HG02981 (cell line): ENCODE measurements at regions not wholly inside any gene's neighbourhood (a gene's known extent, or its start where the extent isn't known, plus 50 kb on each side); places are given as distances from the start of the nearest gene placed in this dataset.
"Not testable (repeated sequence)": the region's sequence is repeated elsewhere in the genome, so short reads cannot be mapped to it uniquely, and the experiment has no call there.

Experiments used
- ATAC-seq: cut with Tn5 transposase; IDR thresholded peaks from one replicate; pipeline ENCODE4 v1.9.1; 2021; ENCODE audit warnings: mild to moderate bottlenecking, moderate library complexity; ENCODE audit not compliant: unreplicated experiment

DNA sequence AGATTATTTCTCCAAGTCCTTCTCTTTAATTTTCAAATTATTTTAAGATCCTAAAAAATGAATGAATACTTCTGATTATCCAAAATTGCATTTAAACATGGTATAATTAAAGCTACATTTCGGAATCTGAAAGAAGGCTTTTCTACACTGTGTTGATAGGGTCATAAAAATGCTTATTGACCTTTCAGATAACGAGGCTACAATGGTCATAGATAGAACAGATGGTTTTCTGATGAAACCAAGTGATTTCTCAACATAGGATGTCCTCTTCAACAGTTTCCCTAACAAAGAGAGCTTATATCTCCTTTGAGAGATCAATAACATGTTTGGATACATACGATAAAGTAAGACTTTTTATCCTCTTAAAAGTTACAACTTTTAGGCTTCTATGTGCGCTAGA, 201.1 kb downstream of the PTH2R start:
- no peak for ATAC-seq

- ATAC-seq, result no peak
Observed at GRCh38 chr2:208608122-208608835, 201.7 kb downstream of the PTH2R start.

DNA sequence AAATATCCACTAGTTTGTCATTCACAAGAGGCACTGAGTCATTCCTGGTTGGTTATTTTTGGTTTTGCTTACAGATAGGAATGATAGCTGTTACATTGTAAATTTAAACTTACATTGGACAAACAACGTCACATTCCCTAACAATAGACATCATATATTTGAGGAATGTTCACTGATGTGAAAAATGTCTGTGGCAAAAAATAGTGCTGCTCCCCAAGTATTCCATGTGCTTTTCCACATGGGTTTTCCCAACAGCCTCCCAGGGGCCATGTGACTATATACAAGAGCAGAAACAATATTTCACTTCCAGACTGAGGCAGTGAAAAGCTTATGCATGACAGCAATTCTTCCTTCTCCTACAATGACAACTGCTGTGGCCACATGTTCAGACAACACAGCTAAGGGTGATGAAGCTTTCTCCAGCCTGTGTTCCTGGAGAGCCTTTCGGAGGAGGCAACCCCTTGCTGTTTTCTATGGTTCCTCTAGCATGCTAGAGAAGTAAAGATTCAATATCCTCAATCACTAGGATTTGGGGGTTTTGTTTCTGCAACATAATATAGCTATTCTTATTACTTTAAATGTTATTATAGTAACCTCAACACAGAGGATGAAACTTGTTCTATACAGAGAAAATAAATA, 202.7 kb downstream of the PTH2R start:
- ATAC-seq, result no peak

DNA sequence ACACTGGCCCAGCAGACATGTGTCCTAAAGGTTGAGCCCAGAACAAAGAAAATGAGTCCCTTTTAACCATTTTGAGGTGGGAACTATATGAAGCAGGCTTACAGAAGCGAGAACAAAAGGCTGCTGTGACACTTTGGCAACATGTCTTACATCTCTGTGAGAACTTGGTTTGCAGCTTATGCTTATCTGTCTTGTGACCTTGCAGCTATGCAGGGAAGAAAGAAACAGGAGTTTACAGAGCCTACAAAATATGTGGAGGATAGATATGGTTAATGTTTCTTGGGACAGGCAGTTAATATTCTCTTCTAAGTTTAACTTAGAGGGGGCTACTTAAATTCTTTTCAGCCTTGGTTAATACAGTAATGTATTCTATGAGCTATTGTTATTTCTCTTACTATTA, 209.1 kb downstream of the PTH2R start:
- ATAC-seq, result not testable (repeated sequence)

DNA sequence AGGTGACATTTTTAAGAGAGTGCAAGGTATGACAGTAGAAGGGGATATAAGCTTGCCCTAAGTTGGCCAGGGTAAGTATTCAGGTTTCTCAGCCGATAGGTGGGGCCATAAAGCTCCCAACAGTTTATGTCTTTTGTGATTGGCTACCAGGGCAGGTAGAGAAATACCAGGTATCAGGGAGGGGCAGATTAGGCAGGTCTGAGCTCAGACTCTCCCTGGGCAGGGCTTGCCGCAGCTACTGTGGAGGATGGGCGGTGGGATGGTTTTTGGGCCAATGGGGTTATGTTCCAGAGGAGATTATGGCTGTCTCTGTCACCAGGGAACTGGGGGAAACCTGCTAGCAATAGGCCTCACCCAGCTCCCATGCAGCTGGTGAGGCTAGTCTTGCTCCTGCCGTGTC, 211.6 kb downstream of the PTH2R start:
- ATAC-seq, result no peak

GRCh38 chr2:208619993-208620392, 213.4 kb downstream of the PTH2R start:
- no peak for ATAC-seq

DNA sequence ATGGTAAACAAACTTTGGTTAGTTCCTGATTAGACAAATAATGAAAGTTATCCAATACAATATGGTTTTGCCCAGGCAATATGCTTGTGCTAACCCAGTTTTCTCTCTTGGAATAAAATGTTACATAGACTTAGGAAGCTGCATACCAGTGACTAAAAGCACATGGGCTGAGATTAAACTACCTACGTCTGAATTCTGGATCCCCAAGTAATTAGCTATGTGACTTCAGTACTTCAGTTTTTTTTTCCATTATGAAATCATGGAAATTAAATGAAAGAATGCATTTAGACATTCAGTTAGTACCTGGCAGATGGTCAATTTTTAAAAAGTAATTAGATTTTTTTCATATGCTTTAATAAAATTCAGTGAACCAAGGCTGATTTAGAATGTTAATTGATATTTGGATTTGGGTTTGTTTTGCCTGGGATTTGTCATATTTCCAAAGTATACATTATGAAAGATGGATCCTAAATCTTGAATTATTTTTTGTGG, 213.9 kb downstream of the PTH2R start:
- no peak for ATAC-seq

DNA sequence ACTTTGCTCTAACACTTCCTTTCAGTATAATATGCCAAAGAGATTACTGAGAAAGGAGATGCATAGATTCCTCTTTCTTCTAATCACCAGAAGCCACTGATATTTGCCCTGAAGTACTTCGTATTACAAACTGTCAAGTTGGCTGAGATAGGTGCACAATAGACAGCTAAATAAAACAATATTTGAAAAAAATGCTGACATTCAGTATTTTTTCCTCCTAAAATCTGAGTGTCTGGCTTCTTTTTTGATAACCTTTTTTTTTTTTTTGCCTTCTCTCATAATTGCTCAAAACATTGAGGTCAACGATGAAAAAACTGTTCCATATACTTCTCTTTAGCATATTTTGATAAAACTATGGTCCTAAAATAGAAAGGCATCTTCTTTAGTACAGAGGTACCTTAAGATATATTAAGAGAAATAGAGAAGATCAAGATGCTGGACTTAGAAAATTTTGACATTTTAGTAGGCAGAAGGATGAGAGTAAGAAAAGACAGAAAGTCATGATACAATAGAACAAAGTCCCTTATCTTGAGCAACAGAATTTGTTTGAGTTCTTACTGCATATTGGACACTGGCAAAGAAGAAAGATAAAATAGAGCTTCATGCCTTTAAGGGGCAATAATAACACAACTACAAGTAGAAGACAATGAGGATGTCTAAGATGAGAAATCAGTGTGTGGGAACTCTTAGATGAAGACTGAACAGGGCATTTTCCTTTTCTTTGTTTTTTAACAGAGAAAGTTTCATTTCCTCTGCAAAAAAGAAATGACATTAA, 220.7 kb downstream of the PTH2R start:
- no peak for ATAC-seq

GRCh38 chr2:208627916-208628315, 221.3 kb downstream of the PTH2R start:
- ATAC-seq, result no peak

DNA sequence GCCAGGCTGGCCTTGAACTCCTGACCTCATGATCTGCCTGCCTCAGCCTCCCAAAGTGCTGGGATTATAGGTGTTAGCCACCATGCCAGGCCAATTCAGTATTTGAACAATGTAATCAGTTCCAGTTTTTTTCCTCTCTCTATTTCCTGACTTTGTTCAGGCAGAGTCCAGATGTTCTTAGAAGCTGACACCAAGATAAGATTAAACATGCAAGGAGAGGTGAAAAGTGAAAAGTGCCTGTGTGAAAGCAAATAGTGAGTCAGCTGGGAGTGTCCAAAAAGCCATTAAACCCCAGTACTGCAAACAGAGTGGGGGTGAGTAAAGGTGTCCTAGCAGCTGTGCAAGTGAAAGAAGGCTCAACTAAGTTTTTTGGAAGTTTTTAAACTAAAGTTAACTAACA, 231.5 kb downstream of the PTH2R start:
- peak; percentile 75 for ATAC-seq

DNA sequence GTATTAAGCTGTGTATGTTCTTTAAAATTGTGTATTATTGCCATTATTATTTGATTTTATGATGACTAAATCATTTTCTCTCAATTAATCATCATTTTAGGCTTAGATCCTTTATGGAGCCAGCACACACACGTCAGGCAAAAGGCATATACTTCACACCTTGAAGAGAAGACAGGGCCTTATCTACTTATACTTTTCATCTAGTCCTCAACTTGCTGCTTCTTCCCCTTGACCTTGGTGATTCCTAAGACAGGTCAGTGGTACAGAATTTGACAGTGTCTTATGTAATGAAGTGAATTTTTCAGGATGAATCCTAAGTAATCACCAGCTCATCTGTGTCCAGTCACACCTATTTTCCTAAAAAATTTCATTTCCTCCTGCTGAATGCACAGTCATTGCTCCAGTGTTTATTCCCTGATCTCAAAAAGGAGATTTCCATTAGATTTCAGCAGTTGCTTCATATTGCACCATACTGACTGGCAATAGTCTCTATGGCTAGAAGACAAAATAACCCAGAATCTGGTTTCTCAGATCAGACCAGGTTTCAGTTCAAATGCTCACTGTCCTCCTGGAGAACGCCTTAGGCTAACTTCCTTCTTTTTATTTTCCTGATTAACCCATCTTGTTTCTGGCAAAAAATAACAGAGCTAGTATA, 235.7 kb downstream of the PTH2R start:
- ATAC-seq, result no peak

GRCh38 chr2:208643145-208643544, 236.6 kb downstream of the PTH2R start:
- ATAC-seq, result peak; percentile 56

GRCh38 chr2:208645226-208645625, 238.6 kb downstream of the PTH2R start:
- no peak for ATAC-seq

- ATAC-seq, result no peak
Observed at GRCh38 chr2:208648368-208648767, 241.8 kb downstream of the PTH2R start.

- ATAC-seq, result no peak
Observed at GRCh38 chr2:208653383-208653782, 246.8 kb downstream of the PTH2R start.

- ATAC-seq, result no peak
Observed at GRCh38 chr2:208654056-208654455, 247.5 kb downstream of the PTH2R start.

DNA sequence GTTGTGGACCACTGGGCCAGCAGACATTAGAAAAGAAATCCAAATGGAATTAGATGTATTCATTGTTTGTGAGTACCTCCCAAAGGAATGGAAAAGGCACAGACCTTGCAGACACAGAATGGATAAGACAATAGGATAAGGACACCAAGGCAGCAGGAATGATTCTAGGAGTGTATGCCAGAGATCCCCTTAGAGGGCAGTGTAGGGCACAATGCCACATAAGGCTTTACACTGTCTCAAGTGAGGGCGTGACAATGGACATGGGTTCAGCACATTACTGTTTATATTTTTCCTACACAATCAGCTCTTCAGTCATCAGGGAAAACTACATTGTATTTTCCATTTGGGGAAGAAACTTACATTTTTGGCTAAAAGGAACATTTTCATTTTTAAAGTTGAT, 250.9 kb downstream of the PTH2R start:
- ATAC-seq, result no peak

DNA sequence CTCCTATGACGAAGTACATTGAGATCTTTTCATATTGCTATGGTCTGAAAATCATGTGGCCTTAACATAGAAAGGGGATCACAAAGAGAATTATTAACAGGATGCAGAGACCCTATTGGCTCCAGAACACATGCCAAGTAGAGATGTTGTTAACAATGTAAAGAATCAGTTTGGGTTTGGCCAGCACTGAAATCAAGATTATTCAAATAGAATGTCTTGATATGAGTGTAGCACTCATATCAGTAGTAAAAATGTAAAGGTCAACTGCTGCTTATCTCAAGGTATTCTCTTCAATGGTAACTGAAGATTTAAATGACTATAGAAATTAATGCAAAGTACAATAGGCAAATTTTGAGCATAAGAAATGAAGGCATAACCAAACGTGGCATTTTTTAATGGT, 262.8 kb downstream of the PTH2R start:
- peak; percentile 41 for ATAC-seq

DNA sequence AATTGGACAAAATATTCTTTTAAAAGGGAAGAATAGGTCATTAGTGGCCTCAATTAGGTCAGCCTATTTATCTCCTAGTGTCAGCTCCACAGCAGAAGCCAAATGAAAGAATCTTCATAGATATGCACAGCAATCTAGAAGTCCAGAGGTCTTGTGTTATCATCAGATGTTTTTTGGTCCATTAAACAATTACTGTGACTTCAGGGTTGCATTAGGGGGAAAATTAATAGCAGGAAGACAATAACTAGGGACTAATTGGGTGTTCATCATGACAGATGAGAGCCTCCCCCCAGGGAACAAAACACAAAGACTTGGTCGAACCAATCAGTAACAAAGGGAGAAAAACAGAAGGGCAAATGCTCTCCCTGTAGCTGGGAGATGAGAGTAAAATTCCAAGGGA, 264.7 kb downstream of the PTH2R start:
- no peak for ATAC-seq

GRCh38 chr2:208671886-208672680, 265.5 kb downstream of the PTH2R start:
- ATAC-seq, result no peak
